ENCODE measurements at regions not wholly inside any gene's neighbourhood (a gene's known extent, or its start where the extent isn't known, plus 50 kb on each side); places are given as distances from the start of the nearest gene placed in this dataset.

DNA sequence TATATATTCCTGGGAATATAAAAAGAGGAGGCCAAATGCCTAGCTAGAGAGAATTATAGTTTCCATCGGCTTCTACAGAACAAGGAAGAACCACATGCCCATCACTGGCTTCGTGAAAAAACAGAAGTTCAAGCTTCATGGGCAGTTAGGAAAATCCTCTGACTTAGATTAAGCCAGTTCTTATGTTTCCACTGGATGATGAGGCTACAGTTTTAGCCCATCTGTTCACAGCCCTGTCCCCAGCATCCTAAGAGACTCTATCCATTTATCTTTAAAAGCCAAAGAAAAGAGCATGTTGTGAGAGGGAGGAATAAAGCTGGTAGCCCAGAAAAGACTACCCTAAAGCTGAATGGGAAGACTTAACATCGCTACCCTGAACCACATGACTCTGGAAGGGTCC lies 285.5 kb upstream of the WWC1 start:
- TF ChIP-seq, protein P1, sequence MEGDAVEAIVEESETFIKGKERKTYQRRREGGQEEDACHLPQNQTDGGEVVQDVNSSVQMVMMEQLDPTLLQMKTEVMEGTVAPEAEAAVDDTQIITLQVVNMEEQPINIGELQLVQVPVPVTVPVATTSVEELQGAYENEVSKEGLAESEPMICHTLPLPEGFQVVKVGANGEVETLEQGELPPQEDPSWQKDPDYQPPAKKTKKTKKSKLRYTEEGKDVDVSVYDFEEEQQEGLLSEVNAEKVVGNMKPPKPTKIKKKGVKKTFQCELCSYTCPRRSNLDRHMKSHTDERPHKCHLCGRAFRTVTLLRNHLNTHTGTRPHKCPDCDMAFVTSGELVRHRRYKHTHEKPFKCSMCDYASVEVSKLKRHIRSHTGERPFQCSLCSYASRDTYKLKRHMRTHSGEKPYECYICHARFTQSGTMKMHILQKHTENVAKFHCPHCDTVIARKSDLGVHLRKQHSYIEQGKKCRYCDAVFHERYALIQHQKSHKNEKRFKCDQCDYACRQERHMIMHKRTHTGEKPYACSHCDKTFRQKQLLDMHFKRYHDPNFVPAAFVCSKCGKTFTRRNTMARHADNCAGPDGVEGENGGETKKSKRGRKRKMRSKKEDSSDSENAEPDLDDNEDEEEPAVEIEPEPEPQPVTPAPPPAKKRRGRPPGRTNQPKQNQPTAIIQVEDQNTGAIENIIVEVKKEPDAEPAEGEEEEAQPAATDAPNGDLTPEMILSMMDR (IDR thresholded peaks at IDR 0.05; ENCODE audit: low read depth, low read length): no peak
- TF ChIP-seq POLR2A (IDR thresholded peaks at IDR 0.05; ENCODE audit: extremely low read depth, insufficient read length) (no peak), MYC (IDR thresholded peaks at IDR 0.05; ENCODE audit: low read depth, low read length) (no peak)
- TF ChIP-seq, protein P2, sequence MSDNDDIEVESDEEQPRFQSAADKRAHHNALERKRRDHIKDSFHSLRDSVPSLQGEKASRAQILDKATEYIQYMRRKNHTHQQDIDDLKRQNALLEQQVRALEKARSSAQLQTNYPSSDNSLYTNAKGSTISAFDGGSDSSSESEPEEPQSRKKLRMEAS (IDR thresholded peaks at IDR 0.05; ENCODE audit: low read depth, low read length): no peak

Data from NB4 (cell line).